Tibial nerve (tissue), 4 donors: ENCODE measurements at regions not wholly inside any gene's neighbourhood (a gene's known extent, or its start where the extent isn't known, plus 50 kb on each side); places are given as distances from the start of the nearest gene placed in this dataset.

Experiments
- DNase-seq, 2 donors: peaks; one replicate each; pipeline ENCODE4 v3.0.0-alpha.2; 2019; ENCODE audit warnings: low spot score in 2 of 2
- H3K27ac ChIP-seq, 4 donors: fragments of 200-600 bp; sonication (generic) in 3 of 4; one replicate each; pipeline ENCODE4 v1.5.1; 2017 to 2019; ENCODE audit warnings: mild to moderate bottlenecking in 1 of 4
- H3K27me3 ChIP-seq, 2 donors: fragments of 200-600 bp; sonication (generic) in 1 of 2; one replicate each; pipeline versions ENCODE4 v1.5.1 to v1.6.0; 2017 to 2019
- H3K36me3 ChIP-seq, 3 donors: fragments of 200-600 bp; sonication (generic); one replicate each; pipeline ENCODE4 v1.5.1; 2018 to 2019
- H3K4me1 ChIP-seq, 4 donors: fragments of 200-600 bp; sonication (generic) in 3 of 4; one replicate each; pipeline ENCODE4 v1.5.1; 2017 to 2019
- H3K4me3 ChIP-seq, 4 donors: fragments of 200-600 bp; sonication (generic) in 3 of 4; one replicate each; pipeline ENCODE4 v1.5.1; 2017 to 2019; ENCODE audit warnings: mild to moderate bottlenecking in 1 of 4, moderate library complexity in 1 of 4
- H3K9me3 ChIP-seq, 4 donors: fragments of 200-600 bp; sonication (generic) in 3 of 4; one replicate each; pipeline ENCODE4 v1.5.1; 2017 to 2019
- CTCF ChIP-seq, 5 experiments: fragments of 200-600 bp in 3 of 5; fragments of 450-650 bp in 2 of 5; sonication (generic) in 3 of 5; IDR thresholded peaks; one replicate each; pipeline ENCODE4 v1.5.1; 2016 to 2019; ENCODE audit warnings: antibody characterized with exemption in 5 of 5, mild to moderate bottlenecking in 3 of 5, moderate library complexity in 2 of 5
- EP300 ChIP-seq, 2 donors: sonication (generic); formaldehyde crosslinking; IDR thresholded peaks; one replicate each; pipeline ENCODE4 v1.6.1; 2017; ENCODE audit warnings: antibody characterized with exemption in 2 of 2, mild to moderate bottlenecking in 1 of 2
- POLR2A ChIP-seq, 2 donors: fragments of 450-650 bp; IDR thresholded peaks; one replicate each; pipeline ENCODE4 v1.6.1; 2017; ENCODE audit warnings: antibody characterized with exemption in 2 of 2, mild to moderate bottlenecking in 2 of 2, moderate library complexity in 2 of 2
- WGBS, 2 donors: methylation state at CpG; one replicate each; pipeline ENCODE4 v1.1.5; 2018; 5-methylcytosine and 5-hydroxymethylcytosine counted together

- TF ChIP-seq EP300 (IDR thresholded peaks at IDR 0.05) (no peak), POLR2A (IDR thresholded peaks at IDR 0.05) (no peak), CTCF (IDR thresholded peaks at IDR 0.05) (no peak)
- H3K27ac ChIP-seq: no peak overlapping the region
- no peaks in the 10 kb centered on the region for H3K27me3 ChIP-seq
- H3K9me3 ChIP-seq: peaks cover 0 to 6% (median 0%) of the 10 kb centered on the region in 4 donors
- H3K36me3 ChIP-seq: no peaks in the 10 kb centered on the region
- WGBS, 2 donors: 73 to 82% methylated on average over 2 of the region's 2 CpGs
- H3K4me1 ChIP-seq: peaks cover 0 to 3% (median 0%) of the 10 kb centered on the region in 4 donors
- no peak overlapping the region for H3K4me3 ChIP-seq
- DNase-seq: no peak
These were observed 227.9 kb downstream of the LURAP1L start for GRCh38 chr9:13002740-13003139.

GRCh38 chr9:13009871-13010270, 235.1 kb downstream of the LURAP1L start:
- no peak overlapping the region for H3K27ac ChIP-seq
- no peak overlapping the region for H3K4me3 ChIP-seq
- no peaks in the 10 kb centered on the region for H3K36me3 ChIP-seq
- no peaks in the 10 kb centered on the region for H3K27me3 ChIP-seq
- TF ChIP-seq POLR2A (IDR thresholded peaks at IDR 0.05) (no peak), CTCF (IDR thresholded peaks at IDR 0.05) (no peak), EP300 (IDR thresholded peaks at IDR 0.05) (no peak)
- 95 to 99% methylated on average over 2 of the region's 2 CpGs for WGBS, 2 donors
- no peak for DNase-seq
- peaks cover 0 to 4% (median 0%) of the 10 kb centered on the region in 4 donors for H3K9me3 ChIP-seq
- no peaks in the 10 kb centered on the region for H3K4me1 ChIP-seq

GRCh38 chr9:13013991-13014883, 239.4 kb downstream of the LURAP1L start:
- no peak for DNase-seq
- H3K4me3 ChIP-seq: no peak overlapping the region
- no peaks in the 10 kb centered on the region for H3K36me3 ChIP-seq
- no peaks in the 10 kb centered on the region for H3K27me3 ChIP-seq
- H3K27ac ChIP-seq: no peak overlapping the region
- H3K4me1 ChIP-seq: no peaks in the 10 kb centered on the region
- no peaks in the 10 kb centered on the region for H3K9me3 ChIP-seq
- WGBS, 2 donors: 36 to 53% methylated on average over 2 of the region's 2 CpGs
- TF ChIP-seq POLR2A (IDR thresholded peaks at IDR 0.05): no peak
- TF ChIP-seq EP300 (IDR thresholded peaks at IDR 0.05): no peak
- TF ChIP-seq CTCF (IDR thresholded peaks at IDR 0.05): no peak

- no peak for DNase-seq
- Histone ChIP-seq H3K4me1 (peaks cover 0 to 8% (median 2%) of the 10 kb centered on the region in 4 donors), H3K4me3 (no peak overlapping the region), H3K27me3 (no peaks in the 10 kb centered on the region), H3K9me3 (no peaks in the 10 kb centered on the region), H3K36me3 (no peaks in the 10 kb centered on the region), H3K27ac (no peak overlapping the region)
- TF ChIP-seq CTCF (IDR thresholded peaks at IDR 0.05) (no peak), POLR2A (IDR thresholded peaks at IDR 0.05) (no peak), EP300 (IDR thresholded peaks at IDR 0.05) (no peak)
These were observed 242.4 kb downstream of the LURAP1L start for GRCh38 chr9:13017260-13017659.
